ENCODE measurements at regions not wholly inside any gene's neighbourhood (a gene's known extent, or its start where the extent isn't known, plus 50 kb on each side); places are given as distances from the start of the nearest gene placed in this dataset.

- no peak for TF ChIP-seq CTCF (IDR thresholded peaks at IDR 0.05; ENCODE audit: insufficient read depth, low read length)
- no peak overlapping the region for H3K4me3 ChIP-seq (ENCODE audit: low read depth, low read length)
- DNase-seq (ENCODE audit: low read depth), result no peak
Measured at GRCh38 chr9:27654629-27655285, 81.5 kb upstream of the C9orf72 start.

- DNase-seq (ENCODE audit: low read depth), result no peak
- TF ChIP-seq CTCF (IDR thresholded peaks at IDR 0.05; ENCODE audit: insufficient read depth, low read length), result no peak
- H3K4me3 ChIP-seq (ENCODE audit: low read depth, low read length), result no peak overlapping the region
Measured at GRCh38 chr9:27655441-27655840, 82.2 kb upstream of the C9orf72 start.

GRCh38 chr9:27659001-27659400 is 85.7 kb upstream of the C9orf72 start:
- TF ChIP-seq CTCF (IDR thresholded peaks at IDR 0.05; ENCODE audit: insufficient read depth, low read length), result no peak
- H3K4me3 ChIP-seq (ENCODE audit: low read depth, low read length), result no peak overlapping the region
- no peak for DNase-seq (ENCODE audit: low read depth)

GRCh38 chr9:27659571-27659970 is 86.3 kb upstream of the C9orf72 start:
- no peak overlapping the region for H3K4me3 ChIP-seq (ENCODE audit: low read depth, low read length)
- no peak for DNase-seq (ENCODE audit: low read depth)
- no peak for TF ChIP-seq CTCF (IDR thresholded peaks at IDR 0.05; ENCODE audit: insufficient read depth, low read length)

GRCh38 chr9:27660148-27660547 is 86.9 kb upstream of the C9orf72 start:
- DNase-seq (ENCODE audit: low read depth), result no peak
- H3K4me3 ChIP-seq (ENCODE audit: low read depth, low read length), result no peak overlapping the region
- no peak for TF ChIP-seq CTCF (IDR thresholded peaks at IDR 0.05; ENCODE audit: insufficient read depth, low read length)

GRCh38 chr9:27663526-27663925 is 90.2 kb upstream of the C9orf72 start:
- TF ChIP-seq CTCF (IDR thresholded peaks at IDR 0.05; ENCODE audit: insufficient read depth, low read length), result no peak
- no peak for DNase-seq (ENCODE audit: low read depth)

More at GRCh38 chr9:27663526-27663925, 90.2 kb upstream of the C9orf72 start:
- H3K4me3 ChIP-seq (ENCODE audit: low read depth, low read length), result no peak overlapping the region
